Progenitor cell of endocrine pancreas (in vitro differentiated cells): ENCODE measurements at regions not wholly inside any gene's neighbourhood (a gene's known extent, or its start where the extent isn't known, plus 50 kb on each side); places are given as distances from the start of the nearest gene placed in this dataset.

ENCODE experiments used
- DNase-seq: peaks from one replicate; pipeline ENCODE4 v3.0.0; 2021; ENCODE audit warnings: low spot score; ENCODE audit not compliant: unreplicated experiment
- H3K27ac Mint-ChIP-seq: 2 replicates; pipeline ENCODE4 v1.8.0; 2021; ENCODE audit warnings: mild to moderate bottlenecking, moderate library complexity, mixed read lengths
- H3K27me3 Mint-ChIP-seq: 2 replicates; pipeline ENCODE4 v1.8.0; 2021; ENCODE audit warnings: mixed read lengths
- H3K36me3 Mint-ChIP-seq: 2 replicates; pipeline ENCODE4 v1.8.0; 2022; ENCODE audit warnings: mixed read lengths; ENCODE audit not compliant: insufficient read depth
- H3K4me1 Mint-ChIP-seq: 2 replicates; pipeline ENCODE4 v1.8.0; 2021; ENCODE audit warnings: low read depth, mixed read lengths
- H3K4me3 Mint-ChIP-seq: 2 replicates; pipeline ENCODE4 v1.8.0; 2021; ENCODE audit warnings: low read depth, mild to moderate bottlenecking, moderate library complexity, mixed read lengths
- H3K9me3 Mint-ChIP-seq: 2 replicates; pipeline ENCODE4 v1.8.0; 2021; ENCODE audit warnings: low read depth, mixed read lengths
- CTCF ChIP-seq: fragments of 200-600 bp; sonication (generic); IDR thresholded peaks from one replicate; pipeline ENCODE4 v1.5.0; 2021; ENCODE audit warnings: antibody characterized with exemption, mild to moderate bottlenecking; ENCODE audit not compliant: unreplicated experiment

- no peaks in the 10 kb centered on the region for H3K4me1 Mint-ChIP-seq
- H3K27ac Mint-ChIP-seq: no peak overlapping the region
- peaks cover 18% of the 10 kb centered on the region for H3K27me3 Mint-ChIP-seq
- DNase-seq: no peak
- peaks cover 3% of the 10 kb centered on the region for H3K9me3 Mint-ChIP-seq
- no peak overlapping the region for H3K4me3 Mint-ChIP-seq
- no peak for TF ChIP-seq CTCF
- H3K36me3 Mint-ChIP-seq: no peaks in the 10 kb centered on the region
Observed at GRCh38 chr16:50981951-50982350, 169.1 kb downstream of the SALL1 start.

GRCh38 chr16:50980666-50981065, 170.4 kb downstream of the SALL1 start:
- Mint-ChIP-seq H3K9me3 (no peaks in the 10 kb centered on the region), H3K36me3 (no peaks in the 10 kb centered on the region), H3K27me3 (peaks cover 23% of the 10 kb centered on the region), H3K4me1 (no peaks in the 10 kb centered on the region), H3K27ac (no peak overlapping the region), H3K4me3 (no peak overlapping the region)
- DNase-seq: no peak
- no peak for TF ChIP-seq CTCF

- no peak for DNase-seq
- TF ChIP-seq CTCF: no peak
- Mint-ChIP-seq H3K27ac (no peak overlapping the region), H3K4me1 (no peaks in the 10 kb centered on the region), H3K27me3 (peaks cover 28% of the 10 kb centered on the region), H3K4me3 (no peak overlapping the region), H3K9me3 (no peaks in the 10 kb centered on the region), H3K36me3 (no peaks in the 10 kb centered on the region)
Observed at GRCh38 chr16:50979806-50980620, 171.1 kb downstream of the SALL1 start.

GRCh38 chr16:50977138-50977537, 173.9 kb downstream of the SALL1 start:
- H3K27me3 Mint-ChIP-seq: peaks cover 37% of the 10 kb centered on the region

GRCh38 chr16:50974438-50975036, 176.5 kb downstream of the SALL1 start:
- no peak overlapping the region for H3K27ac Mint-ChIP-seq
- no peak overlapping the region for H3K4me3 Mint-ChIP-seq
- H3K9me3 Mint-ChIP-seq: no peaks in the 10 kb centered on the region
- H3K27me3 Mint-ChIP-seq: peaks cover 38% of the 10 kb centered on the region
- no peaks in the 10 kb centered on the region for H3K36me3 Mint-ChIP-seq
- no peaks in the 10 kb centered on the region for H3K4me1 Mint-ChIP-seq
- no peak for DNase-seq
- TF ChIP-seq CTCF: no peak

More at GRCh38 chr16:50977138-50977537, 173.9 kb downstream of the SALL1 start:
- Mint-ChIP-seq H3K4me3 (no peak overlapping the region), H3K4me1 (no peaks in the 10 kb centered on the region), H3K36me3 (no peaks in the 10 kb centered on the region), H3K27ac (no peak overlapping the region), H3K9me3 (no peaks in the 10 kb centered on the region)
- no peak for TF ChIP-seq CTCF
- no peak for DNase-seq
